HG03342 (cell line): ENCODE measurements at regions not wholly inside any gene's neighbourhood (a gene's known extent, or its start where the extent isn't known, plus 50 kb on each side); places are given as distances from the start of the nearest gene placed in this dataset.
"Not testable (repeated sequence)": the region's sequence is repeated elsewhere in the genome, so short reads cannot be mapped to it uniquely, and the experiment has no call there.

Experiments used
- ATAC-seq: cut with Tn5 transposase; IDR thresholded peaks from one replicate; pipeline ENCODE4 v1.9.1; 2021; ENCODE audit warnings: mild to moderate bottlenecking, moderate library complexity; ENCODE audit not compliant: unreplicated experiment

GRCh38 chr1:232422898-232423297 is 207.0 kb downstream of the SIPA1L2 start:
- no peak for ATAC-seq

GRCh38 chr1:232422098-232422497 is 207.8 kb downstream of the SIPA1L2 start:
- ATAC-seq: no peak

GRCh38 chr1:232421143-232421796 is 208.7 kb downstream of the SIPA1L2 start:
- ATAC-seq: no peak

- no peak for ATAC-seq
These were observed 212.2 kb downstream of the SIPA1L2 start for GRCh38 chr1:232417636-232418248.

- no peak for ATAC-seq
These were observed 213.8 kb downstream of the SIPA1L2 start for GRCh38 chr1:232416026-232416568.

- ATAC-seq: not testable (repeated sequence)
These were observed 214.5 kb downstream of the SIPA1L2 start for GRCh38 chr1:232415481-232415880.

- ATAC-seq: no peak
These were observed 215.8 kb downstream of the SIPA1L2 start for GRCh38 chr1:232414100-232414499.

GRCh38 chr1:232413674-232414073 is 216.3 kb downstream of the SIPA1L2 start:
- ATAC-seq: no peak

GRCh38 chr1:232409584-232409983 is 220.3 kb downstream of the SIPA1L2 start:
- no peak for ATAC-seq

GRCh38 chr1:232407120-232407519 is 222.8 kb downstream of the SIPA1L2 start:
- no peak for ATAC-seq

GRCh38 chr1:232405781-232406180 is 224.2 kb downstream of the SIPA1L2 start:
- ATAC-seq: no peak

GRCh38 chr1:232404981-232405731 is 224.8 kb downstream of the SIPA1L2 start:
- no peak for ATAC-seq

- ATAC-seq: no peak
These were observed 225.7 kb downstream of the SIPA1L2 start for GRCh38 chr1:232404227-232404626.

GRCh38 chr1:232403017-232403714 is 226.8 kb downstream of the SIPA1L2 start:
- ATAC-seq: no peak

- ATAC-seq: no peak
These were observed 231.1 kb downstream of the SIPA1L2 start for GRCh38 chr1:232398823-232399222.

GRCh38 chr1:232393444-232394146 is 236.3 kb downstream of the SIPA1L2 start:
- ATAC-seq: no peak

GRCh38 chr1:232393010-232393409 is 236.9 kb downstream of the SIPA1L2 start:
- no peak for ATAC-seq

GRCh38 chr1:232390590-232390989 is 239.3 kb downstream of the SIPA1L2 start:
- ATAC-seq: no peak

GRCh38 chr1:232389744-232390143 is 240.2 kb downstream of the SIPA1L2 start:
- no peak for ATAC-seq

- no peak for ATAC-seq
These were observed 241.6 kb downstream of the SIPA1L2 start for GRCh38 chr1:232388363-232388762.
